Trophoblast cell (in vitro differentiated cells and primary cell): ENCODE measurements at regions not wholly inside any gene's neighbourhood (a gene's known extent, or its start where the extent isn't known, plus 50 kb on each side); places are given as distances from the start of the nearest gene placed in this dataset.

Experiments
- DNase-seq, 2 donors: peaks; one replicate each; pipeline ENCODE4 v3.0.0-alpha.2; 2016
- H2AFZ ChIP-seq: 2 replicates; pipeline ENCODE4 v1.6.1; 2013; ENCODE audit warnings: low read length, moderate library complexity, mild to moderate bottlenecking; ENCODE audit not compliant: insufficient read depth, poor library complexity
- H2AK5ac ChIP-seq: 2 replicates; pipeline ENCODE4 v1.6.1; 2013; ENCODE audit warnings: mild to moderate bottlenecking, low read length
- H2BK120ac ChIP-seq: 2 replicates; pipeline ENCODE4 v1.6.1; 2013; ENCODE audit warnings: low read length, mild to moderate bottlenecking, moderate library complexity; ENCODE audit not compliant: insufficient read depth, poor library complexity
- H2BK12ac ChIP-seq: 2 replicates; pipeline ENCODE4 v1.6.1; 2013; ENCODE audit warnings: mild to moderate bottlenecking, low read length, moderate library complexity
- H2BK5ac ChIP-seq: 2 replicates; pipeline ENCODE4 v1.6.1; 2013; ENCODE audit warnings: low read length, low read depth, moderate library complexity, mild to moderate bottlenecking; ENCODE audit not compliant: poor library complexity
- H3K14ac ChIP-seq: 2 replicates; pipeline ENCODE4 v1.6.1; 2013; ENCODE audit warnings: mild to moderate bottlenecking, low read length
- H3K18ac ChIP-seq: 2 replicates; pipeline ENCODE4 v1.6.1; 2013; ENCODE audit warnings: mild to moderate bottlenecking, low read length
- H3K23ac ChIP-seq: 2 replicates; pipeline ENCODE4 v1.6.1; 2013; ENCODE audit warnings: low read length
- H3K27ac ChIP-seq: 2 replicates; pipeline ENCODE4 v1.5.1; 2013; ENCODE audit warnings: low read depth, mild to moderate bottlenecking, inconsistent platforms, low read length, moderate library complexity
- H3K27me3 ChIP-seq: 2 replicates; pipeline ENCODE4 v1.6.1; 2013; ENCODE audit warnings: inconsistent platforms, mild to moderate bottlenecking, low read length, moderate library complexity; ENCODE audit not compliant: insufficient read depth
- H3K36me3 ChIP-seq, 2 experiments: 1 replicate in 1 of 2; 2 replicates in 1 of 2; pipeline ENCODE4 v1.6.1; 2013; ENCODE audit warnings: low read length in 2 of 2, mild to moderate bottlenecking in 2 of 2, moderate library complexity in 1 of 2; ENCODE audit not compliant: insufficient read depth in 2 of 2, control insufficient read depth in 1 of 2
- H3K4ac ChIP-seq: 2 replicates; pipeline ENCODE4 v1.6.1; 2013; ENCODE audit warnings: low read depth, mild to moderate bottlenecking, low read length, moderate library complexity
- H3K4me1 ChIP-seq, 2 experiments: 1 replicate in 1 of 2; 2 replicates in 1 of 2; pipeline ENCODE4 v1.6.1; 2013; ENCODE audit warnings: low read length in 2 of 2, mild to moderate bottlenecking in 2 of 2, moderate library complexity in 1 of 2; ENCODE audit not compliant: insufficient read depth in 2 of 2, control insufficient read depth in 1 of 2
- H3K4me2 ChIP-seq: 2 replicates; pipeline ENCODE4 v1.6.1; 2013; ENCODE audit warnings: inconsistent platforms, mild to moderate bottlenecking, low read length, moderate library complexity
- H3K4me3 ChIP-seq: 2 replicates; pipeline ENCODE4 v1.5.1; 2013; ENCODE audit warnings: mild to moderate bottlenecking, low read depth, low read length, inconsistent platforms
- H3K79me1 ChIP-seq: one replicate; pipeline ENCODE4 v1.6.1; 2013; ENCODE audit warnings: low read length
- H3K79me2 ChIP-seq: 2 replicates; pipeline ENCODE4 v1.6.1; 2013; ENCODE audit warnings: low read length, mild to moderate bottlenecking; ENCODE audit not compliant: control insufficient read depth, insufficient read depth, poor library complexity
- H3K9ac ChIP-seq: 2 replicates; pipeline ENCODE4 v1.6.1; 2013; ENCODE audit warnings: mild to moderate bottlenecking, low read length
- H3K9me3 ChIP-seq: 2 replicates; pipeline ENCODE4 v1.6.1; 2013; ENCODE audit warnings: low read depth, mild to moderate bottlenecking, control low read depth, inconsistent platforms, low read length; ENCODE audit not compliant: insufficient read depth
- H4K12ac ChIP-seq: 2 replicates; pipeline ENCODE4 v1.6.1; 2013; ENCODE audit warnings: low read depth, mild to moderate bottlenecking, low read length, moderate library complexity
- H4K8ac ChIP-seq: 2 replicates; pipeline ENCODE4 v1.6.1; 2013; ENCODE audit warnings: low read depth, mild to moderate bottlenecking, low read length, moderate library complexity
- H4K91ac ChIP-seq: one replicate; pipeline ENCODE4 v1.6.1; 2013; ENCODE audit warnings: low read depth, mild to moderate bottlenecking, low read length, moderate library complexity
- WGBS: extraction: QIAGEN DNeasy Blood & Tissue Kit; methylation state at CpG from one replicate; pipeline ENCODE4 v1.1.7; 2013; ENCODE audit warnings: missing lambda C conversion rate; ENCODE audit not compliant: insufficient read length, insufficient coverage; ENCODE audit errors: extremely low coverage; 5-methylcytosine and 5-hydroxymethylcytosine counted together

DNA sequence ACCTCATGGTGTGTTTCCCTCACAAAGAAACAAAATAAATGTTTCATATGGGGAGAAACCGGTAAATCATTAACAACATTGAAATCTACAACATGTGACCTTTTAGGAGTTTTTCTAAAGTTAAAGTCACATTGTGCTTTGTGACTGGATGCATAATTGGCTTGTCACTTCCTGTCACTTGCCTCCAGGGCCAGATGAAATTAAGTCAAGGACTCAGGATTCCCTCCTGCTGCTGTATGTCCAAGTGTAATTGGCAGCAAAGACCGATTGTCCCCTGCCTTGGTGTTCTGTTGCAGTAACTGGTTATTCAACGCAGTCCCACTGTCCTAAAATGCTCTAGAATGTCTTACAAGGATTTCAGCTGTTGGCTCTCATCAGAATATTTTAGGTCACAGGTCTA is 448.2 kb downstream of the LIG4 start:
- WGBS, result no CpG with 5 or more reads among the region's 3 CpGs
- H2BK5ac ChIP-seq, result no peak overlapping the region
- H3K4me3 ChIP-seq, result no peak overlapping the region

DNA sequence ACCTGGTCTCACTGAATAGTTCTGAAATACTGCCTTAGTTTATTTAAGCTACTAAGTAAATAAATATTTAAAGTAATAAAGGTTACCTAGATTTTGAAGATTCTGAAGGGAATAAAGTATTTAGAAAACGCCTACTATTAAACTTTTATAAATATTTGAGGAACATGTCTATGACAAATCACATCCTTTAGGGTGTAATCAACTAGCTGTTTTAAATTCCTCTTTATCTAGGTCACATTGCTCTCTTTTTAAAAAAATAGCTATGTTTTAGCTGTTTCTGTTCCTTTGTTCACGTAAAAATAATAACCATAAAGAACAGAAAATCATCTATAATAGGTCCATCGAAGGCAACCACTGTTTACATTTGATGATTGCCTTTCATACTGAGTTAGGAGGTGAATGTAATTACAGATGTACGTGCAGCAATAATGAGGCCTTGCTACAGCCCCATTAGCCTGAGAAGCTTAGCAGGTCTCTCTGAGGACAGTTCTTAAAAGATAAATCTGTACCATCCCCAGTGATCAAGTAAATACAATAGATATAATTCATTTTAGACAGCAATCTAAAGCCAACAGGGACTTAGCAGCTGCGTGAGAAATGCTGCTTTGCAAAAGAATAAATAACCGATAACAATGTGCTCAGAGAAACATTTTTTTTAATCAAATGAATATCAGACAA is 449.5 kb downstream of the LIG4 start:
- Histone ChIP-seq H3K79me1 (no peaks in the 10 kb centered on the region), H3K14ac (no peak overlapping the region), H3K27me3 (no peaks in the 10 kb centered on the region), H3K4me3 (no peak overlapping the region), H2AFZ (no peak overlapping the region), H3K4me2 (no peak overlapping the region), H2BK12ac (no peak overlapping the region), H3K9ac (no peak overlapping the region), H2AK5ac (no peak overlapping the region), H3K4ac (no peak overlapping the region), H3K27ac (no peak overlapping the region), H4K8ac (no peak overlapping the region), H3K23ac (no peak overlapping the region), H3K79me2 (no peaks in the 10 kb centered on the region), H3K9me3 (no peaks in the 10 kb centered on the region), H2BK5ac (no peak overlapping the region), H3K4me1 (peaks cover 0 to 2% of the 10 kb centered on the region in 2 experiments), H2BK120ac (no peak overlapping the region), H3K36me3 (no peaks in the 10 kb centered on the region), H3K18ac (no peak overlapping the region), H4K12ac (no peak overlapping the region), H4K91ac (no peak overlapping the region)
- no CpG with 5 or more reads among the region's 6 CpGs for WGBS
- DNase-seq, result no peak

More for the DNA sequence above, 448.2 kb downstream of the LIG4 start:
- Histone ChIP-seq H3K18ac (no peak overlapping the region), H3K36me3 (no peaks in the 10 kb centered on the region), H2BK12ac (no peak overlapping the region), H3K27me3 (no peaks in the 10 kb centered on the region), H4K8ac (no peak overlapping the region), H3K9ac (no peak overlapping the region), H4K12ac (no peak overlapping the region), H3K23ac (no peak overlapping the region), H3K79me1 (no peaks in the 10 kb centered on the region), H3K4me1 (peaks cover 0 to 2% of the 10 kb centered on the region in 2 experiments), H2BK120ac (no peak overlapping the region), H3K79me2 (no peaks in the 10 kb centered on the region), H2AK5ac (no peak overlapping the region), H3K9me3 (no peaks in the 10 kb centered on the region), H3K4me2 (no peak overlapping the region), H3K14ac (no peak overlapping the region), H2AFZ (no peak overlapping the region), H3K4ac (no peak overlapping the region), H4K91ac (no peak overlapping the region), H3K27ac (no peak overlapping the region)
- DNase-seq, result no peak

DNA sequence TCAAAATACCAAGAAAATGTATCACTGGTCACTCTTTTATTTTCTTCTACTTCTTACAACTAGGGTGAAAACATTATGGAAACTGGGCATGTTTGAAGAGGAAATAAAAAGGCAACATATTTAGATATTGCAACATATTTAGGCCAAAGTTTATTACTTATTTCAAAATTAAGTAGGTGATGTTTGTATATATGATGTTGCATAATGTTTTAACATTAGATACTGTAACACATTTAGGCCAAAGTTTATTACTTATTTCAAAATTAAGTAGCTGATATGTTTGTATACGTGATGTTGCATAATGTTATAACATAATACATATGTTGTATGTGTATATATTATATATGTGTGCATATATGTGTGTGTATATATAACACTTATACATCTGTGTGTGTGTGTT is 451.3 kb downstream of the LIG4 start:
- H4K91ac ChIP-seq, result no peak overlapping the region
- no peaks in the 10 kb centered on the region for H3K36me3 ChIP-seq
- no CpG with 5 or more reads among the region's 1 CpG for WGBS
- H2BK12ac ChIP-seq, result no peak overlapping the region
- no peak overlapping the region for H2AFZ ChIP-seq
- H4K8ac ChIP-seq, result no peak overlapping the region
- H3K4me1 ChIP-seq, result peaks cover 0 to 2% of the 10 kb centered on the region in 2 experiments
- no peaks in the 10 kb centered on the region for H3K9me3 ChIP-seq
- H3K27ac ChIP-seq, result no peak overlapping the region
- no peak overlapping the region for H3K4me2 ChIP-seq
- H3K27me3 ChIP-seq, result no peaks in the 10 kb centered on the region
- no peak overlapping the region for H3K9ac ChIP-seq
- no peak overlapping the region for H3K14ac ChIP-seq
- no peaks in the 10 kb centered on the region for H3K79me2 ChIP-seq
- H3K23ac ChIP-seq, result no peak overlapping the region
- H3K4me3 ChIP-seq, result no peak overlapping the region
- no peak overlapping the region for H2BK5ac ChIP-seq
- H2AK5ac ChIP-seq, result no peak overlapping the region
- no peak for DNase-seq
- H4K12ac ChIP-seq, result no peak overlapping the region
- no peaks in the 10 kb centered on the region for H3K79me1 ChIP-seq
- H3K18ac ChIP-seq, result no peak overlapping the region
- H3K4ac ChIP-seq, result no peak overlapping the region
- no peak overlapping the region for H2BK120ac ChIP-seq

DNA sequence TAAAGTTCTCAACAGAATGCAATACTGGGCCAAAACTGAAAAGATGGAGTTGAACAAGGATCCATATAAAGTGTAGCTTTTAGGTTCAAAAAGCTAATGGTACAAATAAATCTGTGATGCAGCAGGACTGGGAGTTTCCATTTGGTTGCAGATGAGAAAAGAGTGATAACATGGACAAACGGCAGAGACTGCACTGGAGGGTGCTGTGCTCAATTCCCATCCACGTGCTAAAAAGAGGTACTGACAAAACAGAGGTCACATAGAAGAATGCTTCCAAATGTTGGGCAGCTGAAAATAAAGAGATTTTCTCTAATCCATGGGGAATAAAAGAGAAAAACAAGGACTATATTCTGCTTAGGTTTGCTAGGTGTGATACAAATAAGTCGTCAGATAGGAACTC is 461.6 kb downstream of the LIG4 start:
- Histone ChIP-seq H3K9me3 (no peaks in the 10 kb centered on the region), H3K23ac (no peak overlapping the region), H3K79me2 (no peaks in the 10 kb centered on the region), H3K4me2 (no peak overlapping the region), H3K18ac (no peak overlapping the region), H3K27ac (no peak overlapping the region), H2AFZ (no peak overlapping the region), H2BK120ac (no peak overlapping the region), H2BK12ac (no peak overlapping the region), H2AK5ac (no peak overlapping the region), H3K79me1 (no peaks in the 10 kb centered on the region), H3K14ac (no peak overlapping the region), H2BK5ac (no peak overlapping the region), H3K9ac (no peak overlapping the region), H4K12ac (no peak overlapping the region), H3K4ac (no peak overlapping the region), H4K8ac (no peak overlapping the region), H3K36me3 (no peaks in the 10 kb centered on the region), H4K91ac (no peak overlapping the region), H3K4me3 (no peak overlapping the region), H3K27me3 (no peaks in the 10 kb centered on the region), H3K4me1 (no peaks in the 10 kb centered on the region)
- DNase-seq, result no peak
- WGBS, result no CpG with 5 or more reads among the region's 3 CpGs
